ENCODE measurements at regions not wholly inside any gene's neighbourhood (a gene's known extent, or its start where the extent isn't known, plus 50 kb on each side); places are given as distances from the start of the nearest gene placed in this dataset.

DNA sequence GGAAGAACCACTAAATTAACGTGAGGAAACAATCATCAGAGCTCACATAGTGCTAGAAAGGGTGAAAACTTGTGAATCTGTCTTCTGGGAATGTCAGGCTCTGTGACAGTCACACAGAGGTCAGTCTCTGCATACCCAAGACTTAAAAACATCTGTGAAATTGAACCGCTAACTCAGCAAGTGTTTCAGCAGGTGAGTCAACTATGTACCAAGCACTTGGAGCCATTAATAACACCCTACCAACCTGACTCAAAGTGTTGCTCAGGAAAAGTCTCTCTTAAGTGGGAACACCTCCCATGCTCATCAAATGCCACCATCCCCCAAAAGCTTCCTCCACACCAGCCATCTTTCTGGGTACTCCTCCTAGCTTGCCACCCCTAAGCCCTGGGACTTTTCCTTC is 92.3 kb upstream of the CARMIL1 start:
- TF ChIP-seq, protein P1, sequence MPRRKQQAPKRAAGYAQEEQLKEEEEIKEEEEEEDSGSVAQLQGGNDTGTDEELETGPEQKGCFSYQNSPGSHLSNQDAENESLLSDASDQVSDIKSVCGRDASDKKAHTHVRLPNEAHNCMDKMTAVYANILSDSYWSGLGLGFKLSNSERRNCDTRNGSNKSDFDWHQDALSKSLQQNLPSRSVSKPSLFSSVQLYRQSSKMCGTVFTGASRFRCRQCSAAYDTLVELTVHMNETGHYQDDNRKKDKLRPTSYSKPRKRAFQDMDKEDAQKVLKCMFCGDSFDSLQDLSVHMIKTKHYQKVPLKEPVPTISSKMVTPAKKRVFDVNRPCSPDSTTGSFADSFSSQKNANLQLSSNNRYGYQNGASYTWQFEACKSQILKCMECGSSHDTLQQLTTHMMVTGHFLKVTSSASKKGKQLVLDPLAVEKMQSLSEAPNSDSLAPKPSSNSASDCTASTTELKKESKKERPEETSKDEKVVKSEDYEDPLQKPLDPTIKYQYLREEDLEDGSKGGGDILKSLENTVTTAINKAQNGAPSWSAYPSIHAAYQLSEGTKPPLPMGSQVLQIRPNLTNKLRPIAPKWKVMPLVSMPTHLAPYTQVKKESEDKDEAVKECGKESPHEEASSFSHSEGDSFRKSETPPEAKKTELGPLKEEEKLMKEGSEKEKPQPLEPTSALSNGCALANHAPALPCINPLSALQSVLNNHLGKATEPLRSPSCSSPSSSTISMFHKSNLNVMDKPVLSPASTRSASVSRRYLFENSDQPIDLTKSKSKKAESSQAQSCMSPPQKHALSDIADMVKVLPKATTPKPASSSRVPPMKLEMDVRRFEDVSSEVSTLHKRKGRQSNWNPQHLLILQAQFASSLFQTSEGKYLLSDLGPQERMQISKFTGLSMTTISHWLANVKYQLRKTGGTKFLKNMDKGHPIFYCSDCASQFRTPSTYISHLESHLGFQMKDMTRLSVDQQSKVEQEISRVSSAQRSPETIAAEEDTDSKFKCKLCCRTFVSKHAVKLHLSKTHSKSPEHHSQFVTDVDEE (CRISPR knock-in tag; IDR thresholded peaks at IDR 0.05), result no peak
- TF ChIP-seq ARNTL (CRISPR knock-in tag; IDR thresholded peaks at IDR 0.05; ENCODE audit: borderline replicate concordance, low read depth) (no peak), RARB (CRISPR knock-in tag; IDR thresholded peaks at IDR 0.05) (no peak)

Data from SK-N-SH treated with all-trans-retinoic acid at 6 μM for 48 hours (cell line).